CD4-positive, alpha-beta T cell (primary cell): ENCODE measurements at regions not wholly inside any gene's neighbourhood (a gene's known extent, or its start where the extent isn't known, plus 50 kb on each side); places are given as distances from the start of the nearest gene placed in this dataset.

Source experiments
- ATAC-seq: fragments of 200-7000 bp; cut with Tn5 transposase; one replicate; pipeline ENCODE4 v1.10.0; 2022; ENCODE audit warnings: mild to moderate bottlenecking; ENCODE audit not compliant: poor library complexity
- CTCF ChIA-PET: fragments of 350-600 bp; sonication (Branson Sonifier 250); formaldehyde crosslinking; loops from one replicate; lab custom pipeline; 2021; ENCODE audit warnings: antibody characterized with exemption, inconsistent platforms; lab: Charles Lee
- POLR2A ChIA-PET: fragments of 350-600 bp; sonication (Branson Sonifier 250); formaldehyde crosslinking; loops from one replicate; lab custom pipeline; 2021; ENCODE audit warnings: antibody characterized with exemption, inconsistent platforms; lab: Charles Lee
- DNase-seq, 14 experiments: peaks; one replicate each; pipeline ENCODE4 v3.0.0-alpha.2; 2013 to 2020; ENCODE audit warnings: mixed read lengths in 2 of 14
- H3K27ac ChIP-seq, 2 donors: one replicate each; pipeline versions ENCODE4 v1.5.1 to v1.7.0; 2013; ENCODE audit warnings: low read length in 2 of 2, low read depth in 1 of 2, mild to moderate bottlenecking in 1 of 2
- H3K27me3 ChIP-seq, 2 experiments: 1 replicate in 1 of 2; 2 replicates in 1 of 2; pipeline versions ENCODE4 v1.6.1 to v1.7.0; 2013; ENCODE audit warnings: low read length in 2 of 2, control low read depth in 1 of 2, mild to moderate bottlenecking in 1 of 2, moderate library complexity in 1 of 2; ENCODE audit not compliant: insufficient read depth in 2 of 2, control insufficient read depth in 1 of 2
- H3K36me3 ChIP-seq: one replicate; pipeline ENCODE4 v1.6.1; 2013; ENCODE audit warnings: low read length, control low read depth; ENCODE audit not compliant: insufficient read depth
- H3K4me1 ChIP-seq: one replicate; pipeline ENCODE4 v1.6.1; 2013; ENCODE audit warnings: low read length, control low read depth; ENCODE audit not compliant: insufficient read depth
- H3K4me3 ChIP-seq: one replicate; pipeline ENCODE4 v1.5.1; 2013; ENCODE audit warnings: mild to moderate bottlenecking, low read length, moderate library complexity
- H3K9me3 ChIP-seq, 2 experiments: 1 replicate in 1 of 2; 2 replicates in 1 of 2; pipeline versions ENCODE4 v1.6.1 to v1.7.0; 2013; ENCODE audit warnings: low read length in 2 of 2, mild to moderate bottlenecking in 2 of 2, control low read depth in 1 of 2, moderate library complexity in 1 of 2; ENCODE audit not compliant: control insufficient read depth in 1 of 2, insufficient read depth in 1 of 2
- H3K27ac Mint-ChIP-seq: one replicate; pipeline ENCODE4 v1.8.0; 2020; ENCODE audit warnings: mixed read lengths
- H3K27me3 Mint-ChIP-seq: one replicate; pipeline ENCODE4 v1.8.0; 2021; ENCODE audit warnings: mixed read lengths
- H3K36me3 Mint-ChIP-seq: one replicate; pipeline ENCODE4 v1.8.0; 2021; ENCODE audit warnings: low read depth, mixed read lengths
- H3K4me1 Mint-ChIP-seq: one replicate; pipeline ENCODE4 v1.8.0; 2021; ENCODE audit warnings: low read depth, mixed read lengths
- H3K4me3 Mint-ChIP-seq: one replicate; pipeline ENCODE4 v1.8.0; 2020; ENCODE audit warnings: mild to moderate bottlenecking, mixed read lengths
- H3K9me3 Mint-ChIP-seq: one replicate; pipeline ENCODE4 v1.8.0; 2020; ENCODE audit warnings: mixed read lengths
- intact Hi-C, 2 experiments: fragments of 100-400 bp; cut with DNase I in 1 of 2; cut with micrococcal nuclease in 1 of 2; formaldehyde crosslinking; loops; one replicate each; pipeline versions ENCODE4 v1.15.1 to v1.9.0; 2023 to 2025; cut with DNase I, micrococcal nuclease
- TF ChIP-seq, protein P1 (sequence below): fragments of 200-600 bp; IDR thresholded peaks from one replicate; pipeline ENCODE4 v1.8.0; 2022; ENCODE audit warnings: antibody characterized with exemption, mild to moderate bottlenecking

DNA sequence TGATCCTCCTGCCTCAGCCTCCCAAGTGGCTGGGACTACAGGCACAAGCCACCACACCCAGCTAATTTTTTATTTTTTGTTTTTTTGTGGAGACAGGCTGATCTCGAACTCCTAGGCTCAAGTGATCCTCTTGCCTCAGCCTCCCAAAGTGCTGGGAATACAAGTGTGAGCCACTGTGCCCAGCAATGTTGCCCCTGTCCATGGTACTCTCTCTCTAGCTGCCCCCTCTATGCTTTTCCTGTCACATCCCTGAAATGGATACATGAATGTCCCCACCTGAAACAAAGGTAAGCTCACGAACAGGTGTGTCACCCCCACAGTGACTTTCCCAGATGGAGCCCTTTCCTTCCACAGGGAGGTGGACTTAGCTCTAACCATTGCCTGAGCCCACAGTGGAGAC is 141.1 kb upstream of the MGMT start:
- Mint-ChIP-seq H3K27ac (no peak overlapping the region), H3K9me3 (no peaks in the 10 kb centered on the region), H3K36me3 (no peaks in the 10 kb centered on the region), H3K27me3 (peaks cover 22% of the 10 kb centered on the region), H3K4me3 (no peak overlapping the region), H3K4me1 (no peaks in the 10 kb centered on the region)
- no peak for DNase-seq
- Histone ChIP-seq H3K4me3 (no peak overlapping the region), H3K4me1 (no peaks in the 10 kb centered on the region), H3K27ac (no peak overlapping the region), H3K36me3 (no peaks in the 10 kb centered on the region), H3K9me3 (no peaks in the 10 kb centered on the region), H3K27me3 (no peaks in the 10 kb centered on the region)
- ChIA-PET POLR2A (no interaction called here), CTCF (no interaction called here)
- ATAC-seq, result no peak
- TF ChIP-seq, protein P1, sequence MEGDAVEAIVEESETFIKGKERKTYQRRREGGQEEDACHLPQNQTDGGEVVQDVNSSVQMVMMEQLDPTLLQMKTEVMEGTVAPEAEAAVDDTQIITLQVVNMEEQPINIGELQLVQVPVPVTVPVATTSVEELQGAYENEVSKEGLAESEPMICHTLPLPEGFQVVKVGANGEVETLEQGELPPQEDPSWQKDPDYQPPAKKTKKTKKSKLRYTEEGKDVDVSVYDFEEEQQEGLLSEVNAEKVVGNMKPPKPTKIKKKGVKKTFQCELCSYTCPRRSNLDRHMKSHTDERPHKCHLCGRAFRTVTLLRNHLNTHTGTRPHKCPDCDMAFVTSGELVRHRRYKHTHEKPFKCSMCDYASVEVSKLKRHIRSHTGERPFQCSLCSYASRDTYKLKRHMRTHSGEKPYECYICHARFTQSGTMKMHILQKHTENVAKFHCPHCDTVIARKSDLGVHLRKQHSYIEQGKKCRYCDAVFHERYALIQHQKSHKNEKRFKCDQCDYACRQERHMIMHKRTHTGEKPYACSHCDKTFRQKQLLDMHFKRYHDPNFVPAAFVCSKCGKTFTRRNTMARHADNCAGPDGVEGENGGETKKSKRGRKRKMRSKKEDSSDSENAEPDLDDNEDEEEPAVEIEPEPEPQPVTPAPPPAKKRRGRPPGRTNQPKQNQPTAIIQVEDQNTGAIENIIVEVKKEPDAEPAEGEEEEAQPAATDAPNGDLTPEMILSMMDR, result no peak
- intact Hi-C loops, result no loop called here

DNA sequence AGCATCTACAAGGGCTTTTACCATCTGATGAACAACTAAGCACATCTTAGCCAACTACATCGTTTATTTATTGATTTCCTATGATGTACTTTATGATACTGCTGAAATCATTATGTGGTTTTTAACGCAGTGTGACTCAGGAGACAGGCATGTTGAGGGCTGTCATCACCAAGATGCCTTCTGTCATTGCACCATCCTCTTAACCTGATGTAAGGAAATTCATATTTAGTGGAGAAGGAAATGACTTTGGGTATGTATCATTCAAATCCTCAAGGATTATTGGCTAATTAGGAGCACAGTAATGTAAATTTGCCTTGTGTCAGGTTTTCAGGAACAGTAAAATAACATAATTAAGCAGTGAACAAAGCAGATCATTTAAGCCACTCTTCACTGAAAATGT is 138.5 kb upstream of the MGMT start:
- H3K4me3 Mint-ChIP-seq, result no peak overlapping the region
- intact Hi-C loops, result no loop called here
- no peaks in the 10 kb centered on the region for H3K36me3 Mint-ChIP-seq
- Histone ChIP-seq H3K4me1 (no peaks in the 10 kb centered on the region), H3K36me3 (no peaks in the 10 kb centered on the region), H3K4me3 (no peak overlapping the region), H3K27me3 (no peaks in the 10 kb centered on the region), H3K9me3 (no peaks in the 10 kb centered on the region), H3K27ac (no peak overlapping the region)
- H3K27me3 Mint-ChIP-seq, result peaks cover 28% of the 10 kb centered on the region
- ATAC-seq (no peak), DNase-seq (no peak)
- H3K9me3 Mint-ChIP-seq, result no peaks in the 10 kb centered on the region
- H3K4me1 Mint-ChIP-seq, result no peaks in the 10 kb centered on the region
- ChIA-PET CTCF (no interaction called here), POLR2A (no interaction called here)
- TF ChIP-seq, protein P1, result no peak
- H3K27ac Mint-ChIP-seq, result no peak overlapping the region

DNA sequence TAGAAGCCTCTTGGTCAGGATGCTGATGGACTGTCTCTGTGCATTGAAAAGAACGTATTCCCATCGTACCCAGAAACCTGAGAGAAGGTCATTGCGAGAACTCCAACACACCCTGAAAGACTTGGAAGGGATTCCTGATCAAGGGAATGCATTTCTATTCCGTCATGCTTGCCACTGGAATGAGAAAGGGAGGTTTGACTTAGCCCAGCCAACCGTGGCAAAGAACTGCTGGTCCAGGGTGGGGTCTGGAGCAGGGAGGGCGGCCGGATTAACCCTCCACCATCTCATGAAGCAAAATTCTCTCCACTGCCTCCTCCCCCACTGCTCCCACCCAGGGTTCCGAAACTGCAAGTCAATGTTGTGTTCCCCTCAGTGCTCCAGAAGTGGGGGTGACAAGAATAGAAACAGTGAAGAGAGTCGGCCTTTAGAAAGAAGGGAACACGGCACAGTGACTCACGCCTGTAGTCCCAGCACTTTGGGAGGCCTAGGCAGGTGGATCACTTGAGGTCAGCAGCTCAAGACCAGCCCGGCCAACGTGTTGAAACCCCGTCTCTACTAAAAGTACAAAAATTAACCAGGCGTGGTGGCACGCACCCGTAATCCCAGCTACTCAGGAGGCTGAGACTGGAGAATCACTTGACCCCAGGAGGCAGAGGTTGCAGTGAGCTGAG is 137.5 kb upstream of the MGMT start:
- Histone ChIP-seq H3K9me3 (no peaks in the 10 kb centered on the region), H3K27me3 (no peaks in the 10 kb centered on the region), H3K36me3 (no peaks in the 10 kb centered on the region), H3K27ac (no peak overlapping the region), H3K4me1 (no peaks in the 10 kb centered on the region), H3K4me3 (no peak overlapping the region)
- no peak overlapping the region for H3K4me3 Mint-ChIP-seq
- H3K9me3 Mint-ChIP-seq, result no peaks in the 10 kb centered on the region
- ATAC-seq (no peak), DNase-seq (no peak)
- H3K27me3 Mint-ChIP-seq, result peaks cover 32% of the 10 kb centered on the region
- H3K4me1 Mint-ChIP-seq, result no peaks in the 10 kb centered on the region
- no peak overlapping the region for H3K27ac Mint-ChIP-seq
- TF ChIP-seq, protein P1, result no peak
- intact Hi-C loops, result no loop called here
- CTCF ChIA-PET, result no interaction called here
- H3K36me3 Mint-ChIP-seq, result no peaks in the 10 kb centered on the region
- POLR2A ChIA-PET, result no interaction called here
